ENCODE measurements at regions not wholly inside any gene's neighbourhood (a gene's known extent, or its start where the extent isn't known, plus 50 kb on each side); places are given as distances from the start of the nearest gene placed in this dataset.

DNA sequence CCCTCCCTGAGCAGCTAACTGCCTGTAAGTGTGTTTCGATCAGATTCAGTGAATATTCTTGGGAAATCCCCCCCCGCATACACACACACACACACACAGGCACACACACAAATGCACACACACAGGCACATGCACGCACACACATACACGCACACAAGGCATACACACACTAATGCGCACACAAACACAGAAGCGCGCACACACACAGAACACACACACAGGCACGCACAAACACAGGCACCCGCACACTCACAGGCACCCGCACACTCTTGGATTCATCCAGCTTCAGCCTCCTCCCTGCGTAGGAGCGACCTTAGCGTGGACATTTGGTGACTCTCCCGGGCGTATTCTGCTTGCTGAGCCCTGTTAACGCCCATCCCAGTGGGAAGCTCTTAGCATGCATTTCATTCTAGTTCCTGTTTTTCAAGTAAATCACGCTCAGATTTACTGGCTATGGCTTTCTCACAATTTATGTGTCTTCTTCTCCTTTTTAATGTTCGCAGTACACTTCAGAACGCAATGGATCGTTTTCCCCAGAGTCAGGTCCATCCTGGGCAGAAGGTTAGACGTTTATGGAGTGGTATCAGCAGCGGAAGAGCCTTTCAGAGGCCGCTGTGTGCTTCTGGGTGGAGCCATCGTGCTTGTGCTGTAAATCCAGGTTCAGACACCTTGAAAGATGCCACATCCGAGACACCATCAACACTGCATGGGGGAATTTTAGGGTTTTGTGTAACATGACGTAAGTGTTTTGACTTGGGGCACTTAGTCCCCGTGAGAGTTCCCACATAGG lies 656.6 kb downstream of the GALR1 start:
- intact Hi-C loops (cut with DNase I) = no loop called here
- no peaks in the 10 kb centered on the region for H3K36me3 ChIP-seq
- H3K4me3 ChIP-seq = no peak overlapping the region
- H3K27ac ChIP-seq = no peak overlapping the region
- no peaks in the 10 kb centered on the region for H3K9me3 ChIP-seq
- no peaks in the 10 kb centered on the region for H3K4me1 ChIP-seq
- TF ChIP-seq, protein P1, sequence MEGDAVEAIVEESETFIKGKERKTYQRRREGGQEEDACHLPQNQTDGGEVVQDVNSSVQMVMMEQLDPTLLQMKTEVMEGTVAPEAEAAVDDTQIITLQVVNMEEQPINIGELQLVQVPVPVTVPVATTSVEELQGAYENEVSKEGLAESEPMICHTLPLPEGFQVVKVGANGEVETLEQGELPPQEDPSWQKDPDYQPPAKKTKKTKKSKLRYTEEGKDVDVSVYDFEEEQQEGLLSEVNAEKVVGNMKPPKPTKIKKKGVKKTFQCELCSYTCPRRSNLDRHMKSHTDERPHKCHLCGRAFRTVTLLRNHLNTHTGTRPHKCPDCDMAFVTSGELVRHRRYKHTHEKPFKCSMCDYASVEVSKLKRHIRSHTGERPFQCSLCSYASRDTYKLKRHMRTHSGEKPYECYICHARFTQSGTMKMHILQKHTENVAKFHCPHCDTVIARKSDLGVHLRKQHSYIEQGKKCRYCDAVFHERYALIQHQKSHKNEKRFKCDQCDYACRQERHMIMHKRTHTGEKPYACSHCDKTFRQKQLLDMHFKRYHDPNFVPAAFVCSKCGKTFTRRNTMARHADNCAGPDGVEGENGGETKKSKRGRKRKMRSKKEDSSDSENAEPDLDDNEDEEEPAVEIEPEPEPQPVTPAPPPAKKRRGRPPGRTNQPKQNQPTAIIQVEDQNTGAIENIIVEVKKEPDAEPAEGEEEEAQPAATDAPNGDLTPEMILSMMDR (IDR thresholded peaks at IDR 0.05) = no peak
- no peak for ATAC-seq
- peaks cover 8% of the 10 kb centered on the region for H3K27me3 ChIP-seq (ENCODE audit: low read depth)
- no peak for DNase-seq

DNA sequence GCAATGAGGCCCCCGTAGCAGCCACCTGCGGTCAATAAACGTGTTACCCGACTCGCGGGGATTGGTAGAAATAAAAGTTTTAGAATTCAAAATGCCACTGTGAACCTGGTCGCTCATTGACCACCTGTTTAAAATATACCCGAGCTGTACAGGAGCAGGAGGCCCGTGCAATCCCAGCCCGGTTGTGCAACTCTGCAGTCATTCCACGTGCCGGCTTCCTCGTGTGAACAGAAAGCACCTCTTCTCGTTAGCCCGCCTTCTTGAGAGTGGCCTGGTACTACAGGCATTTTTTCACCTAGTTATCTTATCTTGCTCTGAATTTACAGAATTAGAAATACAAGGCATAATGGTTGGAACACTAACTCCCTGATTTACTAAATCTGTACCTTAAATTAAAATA lies 660.7 kb downstream of the GALR1 start:
- Histone ChIP-seq H3K9me3 (no peaks in the 10 kb centered on the region), H3K36me3 (no peaks in the 10 kb centered on the region), H3K4me3 (no peak overlapping the region), H3K27ac (no peak overlapping the region), H3K27me3 (ENCODE audit: low read depth) (peaks cover 17% of the 10 kb centered on the region), H3K4me1 (no peaks in the 10 kb centered on the region)
- DNase-seq = no peak
- intact Hi-C loops (cut with DNase I) = no loop called here
- TF ChIP-seq, protein P1 (IDR thresholded peaks at IDR 0.05) = no peak
- no peak for ATAC-seq

DNA sequence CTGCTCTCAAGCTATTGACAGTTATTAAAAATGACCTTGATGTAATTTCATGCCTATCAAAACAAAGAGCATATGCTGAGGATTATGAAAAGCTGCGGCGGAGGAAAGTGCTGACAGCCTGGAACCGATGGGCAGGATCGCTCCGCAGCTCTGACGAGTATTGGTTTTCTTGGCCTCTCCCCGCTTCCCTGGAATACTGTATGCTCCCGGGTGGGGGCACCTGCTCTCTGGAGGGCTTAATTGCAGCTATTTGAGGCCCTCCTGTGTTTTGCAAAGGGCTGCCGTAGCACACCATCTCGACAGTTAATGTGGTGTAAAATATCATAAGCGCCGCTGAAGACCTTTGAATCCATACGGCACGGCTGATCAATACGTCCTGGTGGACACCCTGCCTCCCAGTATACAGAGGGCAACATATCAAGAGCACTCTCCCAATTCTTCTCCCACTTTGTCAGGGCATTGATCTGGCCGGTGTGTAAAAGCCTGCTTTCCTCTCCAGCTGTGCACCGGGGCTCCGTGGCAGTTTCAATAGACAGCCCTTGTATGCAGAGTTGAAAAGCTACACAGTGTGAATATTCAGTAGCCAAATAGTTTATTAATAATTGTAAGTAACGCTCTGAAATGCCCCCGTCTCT lies 662.4 kb downstream of the GALR1 start:
- DNase-seq = no peak
- H3K4me3 ChIP-seq = no peak overlapping the region
- no peaks in the 10 kb centered on the region for H3K36me3 ChIP-seq
- TF ChIP-seq, protein P1 (IDR thresholded peaks at IDR 0.05) = no peak
- H3K27ac ChIP-seq = no peak overlapping the region
- intact Hi-C loops (cut with DNase I) = no loop called here
- H3K4me1 ChIP-seq = no peaks in the 10 kb centered on the region
- ATAC-seq = no peak
- H3K27me3 ChIP-seq (ENCODE audit: low read depth) = peaks cover 17% of the 10 kb centered on the region
- no peaks in the 10 kb centered on the region for H3K9me3 ChIP-seq

DNA sequence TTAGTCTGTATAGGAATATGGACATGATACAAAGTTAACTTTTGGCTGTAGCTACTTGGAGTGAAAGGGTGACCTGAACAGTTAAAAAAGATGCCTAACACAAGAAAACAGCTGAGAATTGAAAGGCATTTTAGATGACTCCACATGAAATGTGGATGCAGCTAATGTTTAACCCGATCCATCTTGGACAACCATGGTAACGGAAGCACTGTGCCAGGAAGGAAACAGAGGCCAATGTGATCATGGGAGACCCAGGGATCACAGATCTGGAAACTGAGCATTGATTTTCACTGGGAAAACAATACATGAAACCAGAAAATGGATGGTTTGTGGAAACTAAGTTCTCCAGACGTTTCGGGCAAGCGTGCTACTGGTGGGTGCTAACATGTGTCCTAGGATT lies 669.1 kb downstream of the GALR1 start:
- no peak for ATAC-seq
- no peak for DNase-seq
- no peak overlapping the region for H3K27ac ChIP-seq
- TF ChIP-seq, protein P1 (IDR thresholded peaks at IDR 0.05) = no peak
- intact Hi-C loops (cut with DNase I) = no loop called here
- H3K4me3 ChIP-seq = no peak overlapping the region
- H3K27me3 ChIP-seq (ENCODE audit: low read depth) = no peaks in the 10 kb centered on the region
- H3K36me3 ChIP-seq = no peaks in the 10 kb centered on the region
- no peaks in the 10 kb centered on the region for H3K9me3 ChIP-seq
- H3K4me1 ChIP-seq = no peaks in the 10 kb centered on the region

DNA sequence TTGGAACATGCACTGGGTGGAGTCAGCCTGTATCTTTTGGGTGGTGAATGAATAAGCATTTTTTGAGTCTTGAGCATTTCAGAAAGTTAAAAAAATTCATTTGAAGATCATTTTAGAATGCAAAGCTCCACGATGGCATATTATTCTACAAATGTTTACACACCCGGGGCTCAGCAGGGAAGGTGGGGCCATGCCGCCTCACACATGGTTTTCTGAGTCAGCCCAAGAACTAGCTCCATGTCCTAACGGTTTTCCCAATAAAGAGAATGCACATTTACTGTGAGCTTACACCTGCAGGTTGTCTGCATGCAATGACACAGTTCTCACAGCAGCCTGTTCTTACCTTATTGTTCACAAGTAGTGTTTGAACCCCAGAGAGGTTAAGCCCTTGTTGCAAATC lies 670.3 kb downstream of the GALR1 start:
- intact Hi-C loops (cut with DNase I) = no loop called here
- H3K27me3 ChIP-seq (ENCODE audit: low read depth) = no peaks in the 10 kb centered on the region
- H3K27ac ChIP-seq = no peak overlapping the region
- H3K4me3 ChIP-seq = no peak overlapping the region
- no peaks in the 10 kb centered on the region for H3K4me1 ChIP-seq
- ATAC-seq (no peak), DNase-seq (no peak)
- TF ChIP-seq, protein P1 (IDR thresholded peaks at IDR 0.05) = no peak
- H3K36me3 ChIP-seq = no peaks in the 10 kb centered on the region
- no peaks in the 10 kb centered on the region for H3K9me3 ChIP-seq

Measured in lower lobe of right lung (tissue), 2 donors.